ENCODE measurements at regions not wholly inside any gene's neighbourhood (a gene's known extent, or its start where the extent isn't known, plus 50 kb on each side); places are given as distances from the start of the nearest gene placed in this dataset.
A peak's percentile ranks its signal among the peaks of the same experiment; 100 is the strongest.

DNA sequence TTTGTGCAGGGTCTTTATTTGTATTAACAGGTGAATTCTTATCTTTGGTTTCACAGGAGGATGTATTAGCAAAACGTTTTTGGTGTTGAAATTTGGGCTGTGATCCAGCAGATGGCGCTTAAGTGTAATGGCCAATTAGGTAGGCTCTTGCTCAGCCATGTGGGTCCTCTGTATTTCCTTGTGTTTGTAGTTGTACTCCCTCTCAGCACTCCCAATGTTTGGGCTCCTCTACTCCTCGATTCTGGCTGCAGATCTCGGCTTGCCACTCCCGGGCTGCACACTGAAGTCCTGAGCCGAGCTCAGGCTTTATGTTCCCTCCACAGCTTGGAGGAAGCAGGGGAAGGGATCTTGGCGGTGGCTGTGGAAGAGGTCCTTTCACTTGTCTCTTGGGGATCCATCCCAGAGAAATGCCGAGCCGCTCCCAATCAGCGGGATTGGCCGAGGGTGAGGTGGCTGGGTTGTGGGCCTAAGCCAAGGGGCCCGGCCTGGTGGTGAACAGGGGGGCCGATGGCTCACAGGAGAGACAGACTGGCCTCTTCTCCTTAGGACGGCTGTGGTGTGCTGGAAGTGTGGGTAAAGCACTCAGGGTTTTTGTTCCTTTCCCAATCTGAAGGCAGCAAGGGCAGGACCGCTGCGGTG lies 133.7 kb downstream of the AEBP2 start:
- Histone ChIP-seq H3K4me1 (ENCODE audit: control insufficient read depth, insufficient read depth, low read length) (peaks cover 28% of the 10 kb centered on the region), H3K9ac (ENCODE audit: low read depth, low read length) (no peak overlapping the region), H3K36me3 (ENCODE audit: control insufficient read depth, insufficient read depth, low read length) (no peaks in the 10 kb centered on the region), H3K4me3 (ENCODE audit: low read depth, low read length) (no peak overlapping the region), H3K27me3 (ENCODE audit: control insufficient read depth, insufficient read depth, low read length) (no peaks in the 10 kb centered on the region), H3K9me3 (ENCODE audit: control insufficient read depth, insufficient read depth, low read length) (no peaks in the 10 kb centered on the region), H3K27ac (ENCODE audit: low read depth, low read length) (no peak overlapping the region)

DNA sequence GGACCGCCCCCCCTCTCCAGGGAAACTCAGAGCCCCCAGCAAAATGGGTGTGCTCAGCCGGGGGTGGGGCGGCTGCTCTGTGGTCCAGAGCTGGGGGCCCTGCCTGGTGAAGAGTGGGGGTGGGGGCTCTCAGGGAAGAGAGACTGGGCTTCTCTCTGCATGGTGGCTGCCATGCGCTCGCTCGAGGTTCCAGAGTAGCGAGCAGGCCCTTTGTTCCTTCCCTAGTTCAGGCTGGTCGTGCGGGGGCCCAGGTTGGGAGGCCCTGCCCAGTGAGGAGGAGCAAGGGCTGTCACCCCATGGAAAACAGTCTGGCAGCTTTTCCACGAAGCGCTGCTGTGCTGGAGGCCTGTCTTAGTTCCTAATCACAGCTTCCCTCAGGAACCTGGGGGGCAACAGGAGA lies 134.6 kb downstream of the AEBP2 start:
- H3K27me3 ChIP-seq (ENCODE audit: control insufficient read depth, insufficient read depth, low read length): no peaks in the 10 kb centered on the region
- H3K4me1 ChIP-seq (ENCODE audit: control insufficient read depth, insufficient read depth, low read length): peaks cover 28% of the 10 kb centered on the region
- no peak overlapping the region for H3K4me3 ChIP-seq (ENCODE audit: low read depth, low read length)
- H3K9me3 ChIP-seq (ENCODE audit: control insufficient read depth, insufficient read depth, low read length): no peaks in the 10 kb centered on the region
- no peak overlapping the region for H3K9ac ChIP-seq (ENCODE audit: low read depth, low read length)
- no peak overlapping the region for H3K27ac ChIP-seq (ENCODE audit: low read depth, low read length)
- no peaks in the 10 kb centered on the region for H3K36me3 ChIP-seq (ENCODE audit: control insufficient read depth, insufficient read depth, low read length)

DNA sequence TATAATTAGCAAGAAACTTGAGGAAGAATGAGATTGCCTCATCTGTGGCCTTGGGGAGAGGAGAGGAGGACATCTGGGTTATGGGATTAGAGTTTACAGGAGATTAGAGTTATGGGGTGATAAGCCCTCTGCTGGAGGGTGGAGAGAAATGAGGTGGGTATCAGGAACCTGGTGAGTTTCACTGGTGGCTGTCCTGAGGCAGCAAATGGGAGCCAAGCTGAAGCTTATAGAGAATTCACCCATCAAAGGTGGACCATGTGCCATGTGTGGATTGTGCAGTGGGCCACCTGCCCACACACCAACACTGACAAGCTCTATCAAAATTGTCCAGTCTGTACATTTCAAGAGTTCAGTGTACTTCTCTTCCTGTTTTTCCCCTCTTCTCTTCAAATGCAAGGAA lies 135.3 kb downstream of the AEBP2 start:
- Histone ChIP-seq H3K36me3 (ENCODE audit: control insufficient read depth, insufficient read depth, low read length) (no peaks in the 10 kb centered on the region), H3K27me3 (ENCODE audit: control insufficient read depth, insufficient read depth, low read length) (no peaks in the 10 kb centered on the region), H3K9ac (ENCODE audit: low read depth, low read length) (no peak overlapping the region), H3K4me1 (ENCODE audit: control insufficient read depth, insufficient read depth, low read length) (peaks cover 28% of the 10 kb centered on the region), H3K4me3 (ENCODE audit: low read depth, low read length) (no peak overlapping the region), H3K27ac (ENCODE audit: low read depth, low read length) (no peak overlapping the region), H3K9me3 (ENCODE audit: control insufficient read depth, insufficient read depth, low read length) (no peaks in the 10 kb centered on the region)

DNA sequence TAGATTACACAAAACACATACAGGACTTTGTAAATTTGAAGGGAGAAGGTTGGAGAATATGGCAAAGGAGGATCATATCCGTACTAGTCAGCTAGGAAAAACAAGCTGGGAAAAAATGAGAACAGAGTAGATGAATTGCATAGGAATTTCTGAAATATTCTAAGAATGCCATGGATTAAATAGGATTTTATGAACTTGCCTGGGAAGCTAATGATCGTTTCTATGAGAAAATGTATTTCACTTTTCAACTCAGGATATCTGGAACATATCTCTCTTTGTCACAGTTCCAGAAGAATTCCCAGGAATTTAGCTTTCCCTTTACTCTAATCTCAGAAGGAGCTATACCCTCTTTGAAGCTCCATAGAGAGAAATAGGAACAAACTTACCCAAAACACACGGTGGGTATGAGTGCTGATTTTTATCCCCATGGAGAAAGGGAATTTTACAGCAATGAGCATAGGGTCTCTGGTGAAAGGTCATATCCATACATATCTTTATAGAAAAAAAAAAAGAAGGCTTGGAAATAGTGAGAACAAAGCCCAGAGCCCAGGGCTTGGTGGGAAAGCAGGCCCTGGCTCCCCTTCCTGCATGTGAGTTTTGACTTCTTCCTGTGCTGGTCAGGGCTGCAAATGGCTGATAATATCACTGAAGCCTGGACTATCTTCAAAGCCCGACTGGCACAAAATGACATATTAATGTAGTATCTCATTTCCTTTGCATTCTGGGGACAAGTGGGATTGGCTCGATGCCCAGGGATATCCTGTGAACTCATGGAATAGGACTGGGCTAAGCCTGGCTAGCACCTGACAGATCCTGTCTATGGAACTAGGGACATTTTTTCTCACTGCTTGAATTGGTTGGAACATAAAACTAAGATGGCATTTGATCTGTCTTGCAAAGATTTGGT lies 136.3 kb downstream of the AEBP2 start:
- Histone ChIP-seq H3K4me1 (ENCODE audit: control insufficient read depth, insufficient read depth, low read length) (peaks cover 28% of the 10 kb centered on the region), H3K9ac (ENCODE audit: low read depth, low read length) (no peak overlapping the region), H3K27me3 (ENCODE audit: control insufficient read depth, insufficient read depth, low read length) (no peaks in the 10 kb centered on the region), H3K4me3 (ENCODE audit: low read depth, low read length) (no peak overlapping the region), H3K27ac (ENCODE audit: low read depth, low read length) (no peak overlapping the region), H3K36me3 (ENCODE audit: control insufficient read depth, insufficient read depth, low read length) (no peaks in the 10 kb centered on the region), H3K9me3 (ENCODE audit: control insufficient read depth, insufficient read depth, low read length) (no peaks in the 10 kb centered on the region)

DNA sequence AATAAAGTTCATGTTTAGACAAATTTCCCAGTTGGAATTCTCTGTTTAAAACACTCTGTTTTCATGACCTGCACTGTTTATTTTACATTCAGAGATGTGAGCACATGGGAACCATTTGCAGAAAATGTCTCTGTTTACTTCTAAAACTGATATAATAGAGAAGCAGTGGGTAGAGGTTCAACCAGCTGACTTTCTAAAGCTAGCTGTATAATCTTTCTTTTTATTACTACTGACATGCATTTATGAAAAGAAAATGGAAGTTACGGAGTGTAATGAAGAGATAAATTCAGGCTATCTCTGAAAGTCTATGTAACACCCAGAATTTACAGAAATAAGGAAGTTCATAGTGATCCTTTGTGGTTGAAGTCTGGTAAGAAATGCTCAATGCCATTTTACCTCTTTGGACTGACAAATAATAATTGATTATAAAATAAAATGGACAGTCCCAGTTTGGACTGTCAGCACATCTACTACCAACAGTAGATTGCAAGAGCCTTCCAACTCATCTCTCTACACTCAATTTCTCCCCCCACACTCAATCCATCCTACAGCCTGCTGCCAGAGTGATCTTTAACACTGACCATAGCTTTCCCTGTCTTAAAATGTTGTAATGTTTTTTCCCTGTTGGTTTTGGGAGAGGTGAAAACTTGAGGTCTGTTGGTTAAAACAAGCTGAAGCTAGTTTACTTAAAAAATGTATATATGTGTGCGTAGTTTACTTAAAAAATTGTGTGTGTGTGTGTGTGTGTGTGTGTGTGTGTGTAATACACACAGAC lies 137.4 kb downstream of the AEBP2 start:
- Histone ChIP-seq H3K4me3 (ENCODE audit: low read depth, low read length) (no peak overlapping the region), H3K27me3 (ENCODE audit: control insufficient read depth, insufficient read depth, low read length) (no peaks in the 10 kb centered on the region), H3K9me3 (ENCODE audit: control insufficient read depth, insufficient read depth, low read length) (no peaks in the 10 kb centered on the region), H3K27ac (ENCODE audit: low read depth, low read length) (no peak overlapping the region), H3K9ac (ENCODE audit: low read depth, low read length) (no peak overlapping the region), H3K36me3 (ENCODE audit: control insufficient read depth, insufficient read depth, low read length) (no peaks in the 10 kb centered on the region), H3K4me1 (ENCODE audit: control insufficient read depth, insufficient read depth, low read length) (peaks cover 28% of the 10 kb centered on the region)

DNA sequence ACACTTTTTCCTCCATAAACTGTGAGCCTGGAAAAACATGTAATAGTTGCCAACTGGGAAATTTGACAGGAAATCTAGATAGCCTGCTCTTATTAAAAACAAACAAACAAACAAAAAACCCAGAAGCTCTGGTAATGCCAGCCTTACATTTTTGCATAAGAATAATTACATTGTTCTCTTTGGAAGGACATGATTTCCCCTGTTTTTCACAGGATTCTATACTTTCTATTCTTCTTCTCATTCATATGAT lies 137.9 kb downstream of the AEBP2 start:
- Histone ChIP-seq H3K27ac (ENCODE audit: low read depth, low read length) (no peak overlapping the region), H3K4me1 (ENCODE audit: control insufficient read depth, insufficient read depth, low read length) (peaks cover 28% of the 10 kb centered on the region), H3K4me3 (ENCODE audit: low read depth, low read length) (no peak overlapping the region), H3K27me3 (ENCODE audit: control insufficient read depth, insufficient read depth, low read length) (no peaks in the 10 kb centered on the region), H3K36me3 (ENCODE audit: control insufficient read depth, insufficient read depth, low read length) (no peaks in the 10 kb centered on the region), H3K9me3 (ENCODE audit: control insufficient read depth, insufficient read depth, low read length) (no peaks in the 10 kb centered on the region), H3K9ac (ENCODE audit: low read depth, low read length) (no peak overlapping the region)

DNA sequence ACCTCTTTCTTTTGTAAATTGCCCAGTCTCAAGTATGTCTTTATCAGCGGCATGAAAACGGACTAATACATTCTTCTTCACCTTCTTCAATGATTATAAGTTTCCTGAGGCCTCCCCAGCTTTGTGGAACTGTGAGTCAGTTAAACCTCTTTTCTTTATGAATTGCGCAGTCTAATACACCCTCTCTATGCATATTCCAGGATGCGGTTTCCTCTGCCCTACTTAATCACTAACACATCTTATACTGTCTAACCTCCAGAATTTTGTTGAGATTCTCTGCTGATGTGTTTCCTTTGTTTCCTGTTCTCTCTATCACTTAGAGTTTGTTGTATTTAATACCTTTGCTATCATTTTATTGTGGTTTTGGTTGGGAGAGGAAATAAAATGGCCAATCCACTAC lies 145.4 kb downstream of the AEBP2 start:
- peaks cover 18% of the 10 kb centered on the region for H3K9me3 ChIP-seq (ENCODE audit: control insufficient read depth, insufficient read depth, low read length)
- no peaks in the 10 kb centered on the region for H3K4me1 ChIP-seq (ENCODE audit: control insufficient read depth, insufficient read depth, low read length)
- no peak overlapping the region for H3K27ac ChIP-seq (ENCODE audit: low read depth, low read length)
- no peak overlapping the region for H3K4me3 ChIP-seq (ENCODE audit: low read depth, low read length)
- H3K9ac ChIP-seq (ENCODE audit: low read depth, low read length): no peak overlapping the region
- no peaks in the 10 kb centered on the region for H3K36me3 ChIP-seq (ENCODE audit: control insufficient read depth, insufficient read depth, low read length)
- H3K27me3 ChIP-seq (ENCODE audit: control insufficient read depth, insufficient read depth, low read length): no peaks in the 10 kb centered on the region

DNA sequence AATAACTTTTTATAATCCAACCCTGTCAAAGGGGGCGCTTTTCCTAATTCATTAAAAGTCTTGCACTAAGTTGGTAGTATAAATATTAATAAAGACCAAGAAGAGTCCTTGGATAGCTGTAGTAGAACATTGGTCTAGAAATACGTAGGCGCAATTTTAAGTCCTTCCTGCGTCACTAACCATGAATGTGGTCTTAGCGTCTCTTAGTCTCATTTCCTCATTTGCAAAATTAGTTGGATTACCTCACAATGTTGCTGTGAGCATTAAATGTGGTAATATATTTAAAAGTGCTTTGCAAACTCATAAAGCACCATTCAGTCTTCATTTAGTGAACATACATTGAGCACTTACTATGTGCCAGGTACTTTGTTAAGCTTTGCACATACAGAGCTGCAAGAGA lies 149.7 kb downstream of the AEBP2 start:
- H3K9ac ChIP-seq (ENCODE audit: low read depth, low read length): no peak overlapping the region
- H3K4me1 ChIP-seq (ENCODE audit: control insufficient read depth, insufficient read depth, low read length): peaks cover 4% of the 10 kb centered on the region; the same call in 1 of the 2 replicates
- no peak overlapping the region for H3K4me3 ChIP-seq (ENCODE audit: low read depth, low read length)
- no peak overlapping the region for H3K27ac ChIP-seq (ENCODE audit: low read depth, low read length)
- H3K36me3 ChIP-seq (ENCODE audit: control insufficient read depth, insufficient read depth, low read length): no peaks in the 10 kb centered on the region
- H3K9me3 ChIP-seq (ENCODE audit: control insufficient read depth, insufficient read depth, low read length): peaks cover 4% of the 10 kb centered on the region; the same call in 1 of the 2 replicates
- H3K27me3 ChIP-seq (ENCODE audit: control insufficient read depth, insufficient read depth, low read length): no peaks in the 10 kb centered on the region

DNA sequence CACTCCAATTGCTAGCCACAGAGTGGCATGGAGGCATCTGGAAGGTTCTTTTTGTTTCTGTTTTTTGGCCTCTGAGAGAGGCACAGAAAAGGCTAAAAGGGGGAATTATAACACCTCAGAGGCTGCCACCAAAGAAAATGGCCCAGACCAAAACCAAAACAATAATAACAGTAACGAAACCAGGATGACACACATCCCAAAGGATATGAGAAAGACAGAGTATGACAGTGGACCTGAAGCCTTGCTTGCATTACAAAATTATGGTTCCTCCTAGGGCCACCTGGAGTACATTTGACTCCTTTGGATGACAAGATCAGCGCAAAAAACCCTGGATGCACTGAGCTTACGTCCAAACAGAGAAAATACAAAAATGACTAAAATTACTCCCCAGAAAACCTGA lies 152.7 kb downstream of the AEBP2 start:
- Histone ChIP-seq H3K9ac (ENCODE audit: low read depth, low read length) (no peak overlapping the region), H3K27me3 (ENCODE audit: control insufficient read depth, insufficient read depth, low read length) (no peaks in the 10 kb centered on the region), H3K9me3 (ENCODE audit: control insufficient read depth, insufficient read depth, low read length) (no peaks in the 10 kb centered on the region), H3K27ac (ENCODE audit: low read depth, low read length) (no peak overlapping the region), H3K36me3 (ENCODE audit: control insufficient read depth, insufficient read depth, low read length) (no peaks in the 10 kb centered on the region), H3K4me3 (ENCODE audit: low read depth, low read length) (no peak overlapping the region), H3K4me1 (ENCODE audit: control insufficient read depth, insufficient read depth, low read length) (peaks cover 11% of the 10 kb centered on the region)

DNA sequence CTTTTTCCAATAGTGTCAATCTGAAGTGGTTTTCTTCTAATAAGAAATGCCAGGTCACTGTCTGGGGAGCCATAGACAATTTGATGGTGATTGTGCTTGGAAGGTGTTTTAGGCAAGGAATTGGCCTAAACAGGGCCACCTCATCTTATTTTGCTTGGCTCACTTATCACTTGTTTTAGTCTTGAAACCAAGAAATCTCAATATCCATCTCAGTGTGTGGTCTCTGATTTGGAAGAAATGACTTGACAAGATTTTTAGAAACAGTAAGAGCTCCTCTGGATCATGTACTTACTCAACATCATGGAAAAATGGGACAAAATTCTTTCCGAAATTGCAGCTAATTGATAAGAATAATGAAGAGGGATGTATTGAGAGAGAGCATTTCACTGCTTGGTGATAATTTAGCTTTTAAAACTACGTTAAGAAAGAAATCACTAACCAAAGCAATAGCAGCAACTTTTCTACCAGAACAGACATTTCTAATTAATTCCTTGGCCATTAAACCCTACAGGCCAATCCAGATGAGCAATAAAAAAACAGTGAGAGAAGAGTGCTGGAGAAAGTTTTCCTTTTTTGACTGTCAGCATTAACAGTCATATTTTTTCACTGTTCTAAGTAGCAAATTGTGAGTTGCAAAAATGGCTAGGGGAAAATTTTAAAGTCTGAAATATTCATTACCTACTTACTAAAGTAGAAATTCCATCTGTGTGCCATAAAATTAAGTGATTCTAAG lies 157.3 kb downstream of the AEBP2 start:
- H3K27me3 ChIP-seq (ENCODE audit: control insufficient read depth, insufficient read depth, low read length): no peaks in the 10 kb centered on the region
- H3K9me3 ChIP-seq (ENCODE audit: control insufficient read depth, insufficient read depth, low read length): no peaks in the 10 kb centered on the region
- H3K36me3 ChIP-seq (ENCODE audit: control insufficient read depth, insufficient read depth, low read length): no peaks in the 10 kb centered on the region
- peaks cover 23% of the 10 kb centered on the region for H3K4me1 ChIP-seq (ENCODE audit: control insufficient read depth, insufficient read depth, low read length)
- no peak overlapping the region for H3K4me3 ChIP-seq (ENCODE audit: low read depth, low read length)
- H3K9ac ChIP-seq (ENCODE audit: low read depth, low read length): no peak overlapping the region
- peak overlapping the region; percentile 42 for H3K27ac ChIP-seq (ENCODE audit: low read depth, low read length)

Data from HUES48 (cell line).